Glutamatergic neuron (in vitro differentiated cells): ENCODE measurements at regions not wholly inside any gene's neighbourhood (a gene's known extent, or its start where the extent isn't known, plus 50 kb on each side); places are given as distances from the start of the nearest gene placed in this dataset.

ENCODE experiments used
- DNase-seq: peaks from one replicate; pipeline ENCODE4 v3.0.0; 2022
- H3K27ac Mint-ChIP-seq: one replicate; pipeline ENCODE4 v1.8.0; 2020; ENCODE audit warnings: mild to moderate bottlenecking, mixed read lengths, inconsistent platforms; ENCODE audit not compliant: unreplicated experiment
- H3K27me3 Mint-ChIP-seq: one replicate; pipeline ENCODE4 v1.8.0; 2020; ENCODE audit warnings: mild to moderate bottlenecking, moderate library complexity, mixed read lengths, inconsistent platforms; ENCODE audit not compliant: unreplicated experiment
- H3K36me3 Mint-ChIP-seq: one replicate; pipeline ENCODE4 v1.8.0; 2020; ENCODE audit warnings: mild to moderate bottlenecking, mixed read lengths, inconsistent platforms; ENCODE audit not compliant: unreplicated experiment
- H3K4me1 Mint-ChIP-seq: one replicate; pipeline ENCODE4 v1.8.0; 2020; ENCODE audit warnings: mild to moderate bottlenecking, low read depth, mixed read lengths, inconsistent platforms; ENCODE audit not compliant: unreplicated experiment
- H3K4me3 Mint-ChIP-seq: one replicate; pipeline ENCODE4 v1.8.0; 2020; ENCODE audit warnings: mild to moderate bottlenecking, mixed read lengths, inconsistent platforms; ENCODE audit not compliant: unreplicated experiment
- H3K9me3 Mint-ChIP-seq: one replicate; pipeline ENCODE4 v1.8.0; 2020; ENCODE audit warnings: mild to moderate bottlenecking, moderate library complexity, mixed read lengths, inconsistent platforms; ENCODE audit not compliant: unreplicated experiment
- CTCF ChIP-seq: fragments of 200-600 bp; sonication (generic); IDR thresholded peaks from one replicate; pipeline ENCODE4 v1.5.0; 2021; ENCODE audit not compliant: partially characterized antibody, unreplicated experiment

- H3K4me1 Mint-ChIP-seq = no peaks in the 10 kb centered on the region
- no peaks in the 10 kb centered on the region for H3K27me3 Mint-ChIP-seq
- peaks cover 3% of the 10 kb centered on the region for H3K9me3 Mint-ChIP-seq
- H3K36me3 Mint-ChIP-seq = no peaks in the 10 kb centered on the region
- no peak overlapping the region for H3K4me3 Mint-ChIP-seq
- TF ChIP-seq CTCF = no peak
- H3K27ac Mint-ChIP-seq = no peak overlapping the region
- no peak for DNase-seq
Observed at GRCh38 chr7:22581099-22581498, 81.1 kb upstream of the STEAP1B start.

DNA sequence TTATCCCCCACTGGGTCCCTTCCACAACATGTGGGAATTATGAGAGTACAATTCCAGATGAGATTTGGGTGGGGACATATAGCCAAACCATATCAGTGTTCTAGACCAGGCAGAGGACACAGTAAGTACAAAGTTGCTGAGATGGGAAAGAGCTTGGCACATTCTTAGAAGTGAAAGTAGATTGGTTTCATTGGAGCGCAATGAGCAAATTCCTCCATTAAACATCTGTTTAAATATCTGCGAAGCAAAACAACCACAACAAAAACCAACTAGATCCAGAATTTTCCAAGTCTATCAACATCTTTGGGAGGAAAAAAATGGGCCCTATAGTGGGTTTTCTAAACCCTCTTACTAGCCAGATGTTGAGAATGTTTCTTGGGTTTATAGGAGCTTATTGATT lies 80.0 kb upstream of the STEAP1B start:
- H3K27ac Mint-ChIP-seq = no peak overlapping the region
- H3K36me3 Mint-ChIP-seq = no peaks in the 10 kb centered on the region
- peaks cover 2% of the 10 kb centered on the region for H3K27me3 Mint-ChIP-seq
- peaks cover 3% of the 10 kb centered on the region for H3K9me3 Mint-ChIP-seq
- no peak for TF ChIP-seq CTCF
- H3K4me3 Mint-ChIP-seq = no peak overlapping the region
- H3K4me1 Mint-ChIP-seq = no peaks in the 10 kb centered on the region
- no peak for DNase-seq

DNA sequence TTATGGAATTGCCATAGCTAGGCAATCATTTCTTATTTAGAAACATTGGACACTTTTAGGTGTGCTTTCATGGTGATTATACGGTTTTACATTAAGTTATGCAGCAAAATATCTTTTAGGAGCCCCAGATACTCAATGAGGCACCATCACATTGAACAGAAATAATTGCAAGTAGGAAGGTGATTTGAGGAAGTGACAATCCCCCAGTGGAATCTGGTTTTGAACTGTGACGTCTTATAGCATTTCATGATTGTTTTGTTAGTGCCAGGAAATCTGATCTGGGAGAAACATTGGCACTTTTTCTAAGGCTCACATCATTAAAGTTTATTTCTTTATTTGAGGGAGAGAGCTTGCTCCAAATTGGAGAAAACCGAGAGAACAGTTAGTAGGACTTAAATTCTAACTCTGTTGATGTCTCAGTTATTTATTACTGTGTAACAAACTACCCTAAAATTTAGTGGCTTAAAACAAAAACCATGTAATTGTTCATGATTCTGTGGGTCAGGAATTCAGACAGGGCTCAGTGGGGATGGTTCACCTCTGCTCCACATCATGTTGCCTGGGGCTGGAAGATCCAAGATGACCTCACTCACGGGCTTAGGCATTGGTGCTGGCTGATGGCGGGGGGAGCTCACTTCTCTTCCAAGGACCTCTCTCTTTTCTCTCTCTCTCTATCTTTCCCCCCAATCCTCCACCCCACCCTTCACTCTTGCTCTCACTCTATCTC lies 78.2 kb upstream of the STEAP1B start:
- Mint-ChIP-seq H3K4me3 (no peak overlapping the region), H3K4me1 (no peaks in the 10 kb centered on the region), H3K27me3 (peaks cover 2% of the 10 kb centered on the region), H3K27ac (no peak overlapping the region), H3K9me3 (peaks cover 3% of the 10 kb centered on the region), H3K36me3 (no peaks in the 10 kb centered on the region)
- DNase-seq = no peak
- TF ChIP-seq CTCF = no peak

DNA sequence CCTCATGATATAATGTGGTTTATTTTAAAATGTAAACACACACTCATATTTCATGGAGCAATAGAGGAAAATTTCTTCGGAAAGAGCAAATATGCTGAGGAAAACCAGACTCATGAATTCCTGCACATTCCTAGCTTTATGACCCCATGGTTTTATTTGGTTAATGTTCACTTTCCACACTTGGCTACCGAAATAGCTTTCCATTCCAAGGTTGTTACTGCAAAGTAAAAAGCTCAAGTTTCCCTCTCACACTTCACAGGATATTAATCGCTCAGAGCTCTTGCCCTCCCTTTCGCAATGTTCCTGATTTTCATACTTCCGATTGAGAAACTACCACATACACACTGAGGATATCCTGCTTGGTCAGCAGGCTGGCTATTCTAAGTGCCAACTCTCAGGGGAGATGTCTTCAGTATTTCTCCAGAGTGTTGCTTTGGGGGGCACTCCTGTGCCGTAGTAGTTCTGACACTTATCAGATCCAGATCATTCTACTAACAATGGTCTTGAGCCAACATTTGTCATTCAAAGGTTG lies 77.5 kb upstream of the STEAP1B start:
- H3K9me3 Mint-ChIP-seq = peaks cover 3% of the 10 kb centered on the region
- H3K4me1 Mint-ChIP-seq = no peaks in the 10 kb centered on the region
- peaks cover 2% of the 10 kb centered on the region for H3K27me3 Mint-ChIP-seq
- no peaks in the 10 kb centered on the region for H3K36me3 Mint-ChIP-seq
- no peak for DNase-seq
- H3K27ac Mint-ChIP-seq = no peak overlapping the region
- no peak overlapping the region for H3K4me3 Mint-ChIP-seq
- TF ChIP-seq CTCF = no peak
